Kidney epithelial cell (primary cell): ENCODE measurements at regions not wholly inside any gene's neighbourhood (a gene's known extent, or its start where the extent isn't known, plus 50 kb on each side); places are given as distances from the start of the nearest gene placed in this dataset.

ENCODE experiments used
- DNase-seq: peaks from one replicate; pipeline ENCODE4 v3.0.0-alpha.2; 2010; ENCODE audit warnings: low read depth
- H3K27me3 ChIP-seq: 2 replicates; pipeline ENCODE4 v1.6.0; 2011; ENCODE audit warnings: low read length; ENCODE audit not compliant: control insufficient read depth, insufficient read depth
- H3K36me3 ChIP-seq: 2 replicates; pipeline ENCODE4 v1.5.1; 2011; ENCODE audit warnings: low read length; ENCODE audit not compliant: control insufficient read depth, insufficient read depth
- H3K4me3 ChIP-seq: 2 replicates; pipeline ENCODE4 v1.5.1; 2011; ENCODE audit warnings: low read depth, mild to moderate bottlenecking, control low read depth, low read length
- CTCF ChIP-seq: IDR thresholded peaks from 2 replicates; pipeline ENCODE4 v1.5.1; 2011; ENCODE audit warnings: mild to moderate bottlenecking, moderate library complexity, low read length, control low read depth, inconsistent platforms; ENCODE audit not compliant: insufficient read depth, poor library complexity, severe bottlenecking

GRCh38 chr7:39819514-39819913 is 130.5 kb upstream of the CDK13 start:
- no peak overlapping the region for H3K4me3 ChIP-seq
- no peak for TF ChIP-seq CTCF
- H3K36me3 ChIP-seq: no peaks in the 10 kb centered on the region
- no peak for DNase-seq
- peaks cover 3% of the 10 kb centered on the region for H3K27me3 ChIP-seq

- DNase-seq: no peak
- H3K27me3 ChIP-seq: peaks cover 3% of the 10 kb centered on the region
- no peak for TF ChIP-seq CTCF
These were observed 125.4 kb upstream of the CDK13 start for GRCh38 chr7:39824456-39825200.

GRCh38 chr7:39825401-39825980 is 124.6 kb upstream of the CDK13 start:
- Histone ChIP-seq H3K27me3 (peaks cover 3% of the 10 kb centered on the region), H3K4me3 (no peak overlapping the region), H3K36me3 (no peaks in the 10 kb centered on the region)
- TF ChIP-seq CTCF: no peak
- no peak for DNase-seq

More at GRCh38 chr7:39824456-39825200, 125.4 kb upstream of the CDK13 start:
- H3K36me3 ChIP-seq: no peaks in the 10 kb centered on the region
- H3K4me3 ChIP-seq: no peak overlapping the region

GRCh38 chr7:39826166-39826565 is 123.9 kb upstream of the CDK13 start:
- H3K27me3 ChIP-seq: peaks cover 3% of the 10 kb centered on the region

GRCh38 chr7:39827571-39827970 is 122.5 kb upstream of the CDK13 start:
- DNase-seq: no peak
- H3K36me3 ChIP-seq: no peaks in the 10 kb centered on the region
- H3K27me3 ChIP-seq: peaks cover 3% of the 10 kb centered on the region
- no peak overlapping the region for H3K4me3 ChIP-seq
- TF ChIP-seq CTCF: no peak

More at GRCh38 chr7:39826166-39826565, 123.9 kb upstream of the CDK13 start:
- TF ChIP-seq CTCF: no peak
- no peaks in the 10 kb centered on the region for H3K36me3 ChIP-seq
- H3K4me3 ChIP-seq: no peak overlapping the region
- no peak for DNase-seq

GRCh38 chr7:39829028-39829427 is 121.0 kb upstream of the CDK13 start:
- no peak for DNase-seq
- peaks cover 3% of the 10 kb centered on the region for H3K27me3 ChIP-seq
- TF ChIP-seq CTCF: no peak
- H3K4me3 ChIP-seq: no peak overlapping the region
- H3K36me3 ChIP-seq: no peaks in the 10 kb centered on the region
